NB4 (cell line): ENCODE measurements at regions not wholly inside any gene's neighbourhood (a gene's known extent, or its start where the extent isn't known, plus 50 kb on each side); places are given as distances from the start of the nearest gene placed in this dataset.

Source experiments
- CTCF ChIP-seq: IDR thresholded peaks from one replicate; pipeline ENCODE4 v1.5.1; 2012; ENCODE audit warnings: low read depth, low read length
- MAX ChIP-seq: IDR thresholded peaks from 2 replicates; pipeline ENCODE4 v1.6.1; 2011; ENCODE audit warnings: low read depth, low read length
- MYC ChIP-seq: IDR thresholded peaks from 2 replicates; pipeline ENCODE4 v1.6.1; 2011; ENCODE audit warnings: low read depth, low read length
- POLR2A ChIP-seq: IDR thresholded peaks from 2 replicates; pipeline ENCODE4 v1.6.1; 2011; ENCODE audit warnings: mild to moderate bottlenecking; ENCODE audit not compliant: insufficient read length; ENCODE audit errors: extremely low read depth

- TF ChIP-seq MAX (no peak), CTCF (no peak), POLR2A (no peak), MYC (no peak)
These were observed 445.8 kb downstream of the HTR1B start for GRCh38 chr6:77017537-77017936.
